C4-2B (cell line): ENCODE measurements at regions not wholly inside any gene's neighbourhood (a gene's known extent, or its start where the extent isn't known, plus 50 kb on each side); places are given as distances from the start of the nearest gene placed in this dataset.

Experiments used
- CTCF ChIP-seq: fragments of 450-650 bp; conservative IDR thresholded peaks from 2 replicates; pipeline ENCODE4 v1.5.1; 2017; ENCODE audit warnings: mild to moderate bottlenecking
- ZFX ChIP-seq: fragments of 450-650 bp; IDR thresholded peaks from 2 replicates; pipeline ENCODE4 v1.6.1; 2017

GRCh38 chr9:129341171-129341986 is 163.3 kb upstream of the IER5L start:
- TF ChIP-seq CTCF (no peak), ZFX (no peak)
